ENCODE measurements at regions not wholly inside any gene's neighbourhood (a gene's known extent, or its start where the extent isn't known, plus 50 kb on each side); places are given as distances from the start of the nearest gene placed in this dataset.
A peak's percentile ranks its signal among the peaks of the same experiment; 100 is the strongest.

- no peak for DNase-seq
These were observed 670.4 kb downstream of the CBLN2 start for GRCh38 chr18:71873695-71874094.

- no peak for DNase-seq
These were observed 678.3 kb downstream of the CBLN2 start for GRCh38 chr18:71865888-71866287.

GRCh38 chr18:71850602-71851001, 693.5 kb downstream of the CBLN2 start:
- no peak for DNase-seq

GRCh38 chr18:71849407-71849806, 694.7 kb downstream of the CBLN2 start:
- no peak for DNase-seq

DNA sequence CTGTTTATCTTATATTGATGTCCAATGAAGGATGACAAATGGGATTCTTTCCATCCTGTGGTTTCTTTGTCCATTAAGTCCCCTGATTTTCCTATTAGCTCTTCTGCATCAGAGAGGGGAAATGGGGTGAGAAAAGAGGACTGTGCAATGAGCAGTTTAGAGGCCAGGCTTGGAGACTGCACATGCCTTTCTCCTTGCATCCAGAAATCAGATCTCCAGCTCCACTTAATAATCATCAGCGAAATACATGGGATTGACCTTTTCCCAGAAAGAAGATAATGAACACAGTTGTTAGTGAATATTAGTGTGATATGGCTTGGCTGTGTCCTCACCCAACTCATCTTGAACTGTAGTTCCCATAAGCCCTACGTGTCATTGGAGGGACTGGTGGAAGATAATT, 697.4 kb downstream of the CBLN2 start:
- no peak for DNase-seq

GRCh38 chr18:71844814-71845213, 699.3 kb downstream of the CBLN2 start:
- DNase-seq = no peak

DNA sequence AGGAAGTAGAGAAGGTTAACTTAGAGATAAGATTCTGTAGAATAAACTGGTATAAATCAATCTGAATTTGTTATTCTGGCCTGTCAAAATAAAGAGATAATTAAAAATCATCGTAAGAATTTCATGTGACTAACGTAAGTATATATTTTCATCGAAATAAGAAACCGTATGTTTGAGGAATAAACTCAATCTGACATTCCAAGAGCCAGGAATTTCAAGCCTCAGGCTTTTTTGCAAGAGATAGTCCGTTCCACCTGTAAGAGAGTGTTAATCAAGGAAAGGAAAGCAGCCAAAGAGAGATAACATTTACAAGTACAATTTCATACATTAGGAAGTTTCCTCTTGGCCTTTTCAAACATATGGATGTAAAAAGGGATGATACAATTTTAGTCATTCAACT, 701.5 kb downstream of the CBLN2 start:
- no peak for DNase-seq

DNA sequence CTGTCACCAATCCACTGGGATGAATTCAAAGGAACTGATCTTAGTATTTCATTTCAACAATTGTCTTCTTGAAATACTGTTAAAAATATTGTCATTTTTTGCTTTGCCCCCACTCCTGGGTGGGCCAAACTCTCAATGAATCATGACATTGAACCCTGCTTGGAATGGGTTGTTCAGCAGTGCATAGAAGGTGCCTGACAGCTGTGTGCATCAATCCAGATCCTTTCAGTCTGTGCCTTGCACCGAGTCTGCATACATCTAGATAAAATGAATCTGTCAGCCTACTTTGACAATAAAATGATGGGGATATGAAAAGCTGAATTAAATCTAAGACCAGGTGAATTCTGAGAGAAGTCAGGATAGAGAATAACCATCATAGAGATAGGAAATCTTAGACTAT, 706.6 kb downstream of the CBLN2 start:
- DNase-seq = no peak

DNA sequence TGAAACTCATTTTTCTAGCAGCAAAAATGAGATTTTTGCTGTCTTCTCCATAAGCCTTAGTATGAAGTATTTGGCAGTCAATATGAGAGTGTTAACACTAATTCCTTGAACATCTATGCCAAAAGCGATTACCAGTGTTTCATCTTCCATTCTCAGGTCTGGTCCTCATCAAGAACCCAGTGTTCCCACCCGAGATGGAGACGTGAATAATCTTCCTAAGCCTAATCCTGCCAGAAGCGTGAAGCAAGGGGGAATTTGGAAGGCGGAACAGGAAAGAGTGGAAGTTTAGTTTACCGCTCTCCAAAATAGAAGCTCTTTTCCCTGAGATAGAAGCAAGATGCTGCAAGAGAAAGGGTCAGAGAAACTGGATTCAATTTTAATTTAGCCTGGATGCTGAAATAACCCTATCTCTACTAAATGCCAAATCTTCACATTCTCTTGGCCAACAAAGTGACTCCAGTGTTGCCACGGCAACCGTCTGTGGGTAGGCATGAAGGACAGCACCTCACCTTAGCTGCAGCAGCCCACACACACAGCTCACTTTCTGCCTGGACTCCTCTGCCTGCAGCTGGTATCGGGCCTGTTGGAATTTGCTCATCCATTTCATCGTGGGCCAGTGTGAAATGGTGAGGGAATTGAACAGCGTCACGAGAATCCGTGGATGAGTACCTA, 711.1 kb downstream of the CBLN2 start:
- DNase-seq = no peak

- DNase-seq = no peak
These were observed 713.1 kb downstream of the CBLN2 start for GRCh38 chr18:71831039-71831438.

- DNase-seq = no peak
These were observed 716.8 kb downstream of the CBLN2 start for GRCh38 chr18:71827301-71827700.

DNA sequence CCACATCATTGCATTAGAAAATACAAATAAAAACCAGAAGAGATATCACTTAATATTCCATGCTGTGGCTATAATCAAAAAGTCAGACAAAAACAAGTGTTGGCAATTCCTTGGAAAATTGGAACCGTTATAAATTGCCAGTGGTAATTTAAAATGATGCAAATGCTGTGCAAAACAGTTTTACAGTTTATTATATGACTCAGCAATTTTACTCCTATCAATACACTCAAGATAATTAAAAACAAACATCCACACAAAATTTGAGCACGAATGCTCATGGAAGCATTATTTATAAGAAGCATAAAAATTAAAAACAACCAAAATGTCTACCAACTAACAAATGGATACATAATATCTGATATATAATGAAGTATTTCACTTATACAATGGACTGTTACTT, 728.8 kb downstream of the CBLN2 start:
- no peak for DNase-seq

DNA sequence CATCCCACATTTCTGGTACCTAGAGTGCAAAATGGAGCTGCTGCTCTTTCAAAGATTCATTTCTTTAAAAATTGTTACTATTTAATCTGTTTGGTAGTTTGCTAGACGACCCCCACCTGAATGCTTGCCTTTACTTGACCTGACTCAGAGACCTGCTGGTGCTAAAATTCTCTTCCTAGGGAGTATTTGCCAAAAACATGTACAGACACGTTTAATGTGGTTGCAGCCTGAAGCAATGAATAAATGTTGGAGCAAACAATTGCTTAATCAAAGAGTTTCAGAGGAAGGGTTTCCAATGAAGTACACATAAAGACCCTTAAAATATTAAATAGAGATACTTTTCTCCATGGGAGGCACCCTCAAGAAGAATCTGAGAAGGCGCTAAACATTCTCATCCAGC, 734.4 kb downstream of the CBLN2 start:
- DNase-seq = no peak

- DNase-seq = no peak
These were observed 735.5 kb downstream of the CBLN2 start for GRCh38 chr18:71808616-71809015.

DNA sequence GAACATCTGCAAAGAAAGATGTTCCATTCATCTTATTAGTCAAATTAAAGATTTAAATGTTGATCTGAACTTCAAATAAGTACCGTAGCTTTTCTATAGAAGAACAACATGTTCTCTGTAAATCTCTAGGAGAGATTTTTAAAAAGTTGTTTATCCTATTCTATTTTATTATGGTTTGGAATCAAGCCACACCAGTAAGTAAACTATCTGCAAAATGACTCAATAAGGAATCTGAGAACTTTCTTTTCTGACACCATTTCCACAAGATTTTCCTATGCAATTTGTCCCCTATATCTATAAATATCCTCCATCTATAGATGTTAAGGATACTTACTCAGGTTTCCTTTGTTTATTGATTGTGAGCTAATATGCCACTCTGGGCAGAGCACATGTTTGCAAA, 736.6 kb downstream of the CBLN2 start:
- no peak for DNase-seq

- no peak for DNase-seq
These were observed 745.0 kb downstream of the CBLN2 start for GRCh38 chr18:71798986-71799673.

DNA sequence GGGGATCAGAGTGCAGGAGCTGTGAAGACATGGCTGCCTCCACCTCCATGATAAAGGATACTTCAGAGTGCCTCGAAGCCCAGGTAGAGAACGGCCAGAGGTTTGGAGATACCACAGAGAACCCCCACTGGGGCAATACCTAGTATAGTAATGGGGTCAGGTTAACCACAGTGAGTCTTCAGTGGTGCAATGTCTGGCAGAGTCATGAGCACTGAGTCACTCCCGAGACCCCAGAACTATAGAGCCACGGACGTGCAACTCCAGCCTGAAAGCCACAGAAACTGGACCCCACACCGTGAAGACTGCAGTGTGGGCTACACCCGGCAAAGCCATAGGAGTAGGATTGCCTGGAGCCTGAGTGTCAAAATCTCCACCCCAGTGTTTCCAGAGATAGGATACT, 746.6 kb downstream of the CBLN2 start:
- no peak for DNase-seq

GRCh38 chr18:71784777-71785176, 759.4 kb downstream of the CBLN2 start:
- peak in 1 of 2 experiments; percentile 16 for DNase-seq

- no peak for DNase-seq
These were observed 783.6 kb downstream of the CBLN2 start for GRCh38 chr18:71760541-71760940.

DNA sequence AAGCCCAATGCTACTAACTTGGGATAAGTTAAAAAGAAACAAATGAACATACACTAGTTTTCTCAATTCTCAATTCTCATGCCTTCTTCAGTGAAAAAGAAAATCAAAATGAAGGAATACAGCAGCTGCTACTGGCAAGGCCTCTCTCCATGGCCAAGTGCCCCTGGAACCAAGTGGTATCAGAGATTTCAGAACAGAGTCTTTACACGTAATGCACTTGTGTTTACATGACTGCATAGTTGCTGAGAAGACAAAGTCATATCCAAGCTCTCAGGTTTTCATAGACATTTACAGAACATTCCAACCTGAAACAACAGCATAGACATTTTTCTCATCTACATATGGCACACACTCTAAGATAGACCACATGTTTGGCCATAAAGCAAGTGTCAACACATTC, 789.9 kb downstream of the CBLN2 start:
- DNase-seq = no peak

GRCh38 chr18:71743634-71744033, 800.5 kb downstream of the CBLN2 start:
- no peak for DNase-seq

GRCh38 chr18:71729611-71730010, 814.5 kb downstream of the CBLN2 start:
- no peak for DNase-seq

- DNase-seq = no peak
These were observed 816.2 kb downstream of the CBLN2 start for GRCh38 chr18:71727909-71728308.

GRCh38 chr18:71725256-71725655, 818.9 kb downstream of the CBLN2 start:
- no peak for DNase-seq

DNA sequence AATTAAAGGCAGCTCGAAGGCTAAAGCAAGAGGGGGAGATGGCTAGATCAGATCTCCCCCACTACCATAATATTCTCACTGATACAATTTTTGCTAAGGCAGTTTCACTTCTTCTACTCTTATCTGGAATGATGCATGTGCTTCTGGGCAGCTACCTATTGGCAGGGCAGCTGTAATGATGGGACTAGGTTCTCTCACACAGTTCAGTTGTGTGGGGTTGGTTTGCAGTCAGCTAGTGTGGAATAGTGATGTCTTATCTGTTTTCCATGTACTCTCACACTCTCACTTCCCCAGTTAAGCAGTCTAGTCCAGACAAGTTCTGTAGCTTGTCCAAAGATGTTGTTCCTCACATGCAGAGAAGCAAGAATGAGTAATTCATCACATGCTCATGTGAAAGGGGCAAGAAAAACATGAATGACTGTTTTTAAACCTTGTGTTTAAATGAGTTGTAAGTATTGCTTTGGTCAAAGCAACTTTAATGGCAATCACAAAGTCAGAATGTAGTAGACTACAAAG, 836.1 kb downstream of the CBLN2 start:
- DNase-seq = no peak
